Thyroid gland (tissue), 4 donors: ENCODE measurements at regions not wholly inside any gene's neighbourhood (a gene's known extent, or its start where the extent isn't known, plus 50 kb on each side); places are given as distances from the start of the nearest gene placed in this dataset.

ENCODE experiments used
- CTCF ChIP-seq, 6 experiments: fragments of 200-600 bp in 3 of 6; fragments of 450-650 bp in 3 of 6; sonication (generic) in 3 of 6; IDR thresholded peaks; one replicate each; pipeline ENCODE4 v1.5.1; 2016 to 2019; ENCODE audit warnings: antibody characterized with exemption in 6 of 6, mild to moderate bottlenecking in 2 of 6, inconsistent platforms in 1 of 6, moderate library complexity in 1 of 6
- POLR2A ChIP-seq, 2 donors: fragments of 450-650 bp; IDR thresholded peaks; one replicate each; pipeline ENCODE4 v1.6.1; 2017; ENCODE audit warnings: antibody characterized with exemption in 2 of 2, mild to moderate bottlenecking in 2 of 2, moderate library complexity in 1 of 2

GRCh38 chr1:177432897-177433296 lies 262.1 kb downstream of the BRINP2 start:
- no peak for TF ChIP-seq CTCF (IDR thresholded peaks at IDR 0.05)
- no peak for TF ChIP-seq POLR2A (IDR thresholded peaks at IDR 0.05)
